GM19240 (cell line): ENCODE measurements at regions not wholly inside any gene's neighbourhood (a gene's known extent, or its start where the extent isn't known, plus 50 kb on each side); places are given as distances from the start of the nearest gene placed in this dataset.

ENCODE experiments used
- DNase-seq: peaks from one replicate; pipeline ENCODE4 v3.0.0; 2011; ENCODE audit warnings: low spot score; ENCODE audit not compliant: insufficient read length

- DNase-seq: no peak
Observed at GRCh38 chr16:82499302-82499701, 127.5 kb upstream of the CDH13 start.

DNA sequence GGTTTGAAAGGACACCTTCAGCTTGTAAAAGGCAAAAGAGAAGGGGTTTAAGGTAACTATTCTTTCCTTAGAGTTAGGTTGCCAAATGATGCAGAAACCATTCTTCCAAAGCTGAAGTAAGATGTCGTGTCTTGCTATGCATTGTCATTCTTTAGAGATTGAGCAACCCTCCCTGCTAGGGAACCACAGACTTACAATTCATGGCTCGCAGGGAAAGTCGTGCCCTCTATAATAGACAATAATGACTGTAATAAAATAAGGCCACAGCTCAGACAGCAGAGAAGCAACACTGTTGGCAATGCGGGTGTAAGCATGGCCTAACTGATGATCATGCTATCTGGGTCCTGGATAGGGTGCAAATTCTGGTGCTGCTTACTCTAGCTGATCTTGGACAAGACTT is 129.6 kb upstream of the CDH13 start:
- no peak for DNase-seq

DNA sequence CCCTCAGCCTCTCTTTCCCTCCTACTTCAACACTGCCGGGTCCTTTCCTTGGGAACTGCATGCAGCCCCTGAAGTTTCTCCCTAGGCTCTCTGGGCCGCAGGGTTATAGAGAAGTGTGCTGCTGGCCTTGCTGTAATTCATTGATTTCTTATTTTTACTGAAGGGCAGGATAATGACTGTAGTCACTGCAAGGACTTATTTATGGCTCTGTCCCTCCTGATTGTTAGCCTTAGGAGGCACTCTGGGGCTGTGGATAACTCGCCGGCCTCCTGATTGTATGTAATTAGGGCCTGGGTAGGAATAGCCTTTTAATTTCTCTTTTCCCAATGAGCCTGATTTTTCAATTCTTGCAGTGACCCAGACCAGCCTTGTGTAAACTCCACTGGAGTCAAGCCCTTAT is 138.3 kb upstream of the CDH13 start:
- no peak for DNase-seq

DNA sequence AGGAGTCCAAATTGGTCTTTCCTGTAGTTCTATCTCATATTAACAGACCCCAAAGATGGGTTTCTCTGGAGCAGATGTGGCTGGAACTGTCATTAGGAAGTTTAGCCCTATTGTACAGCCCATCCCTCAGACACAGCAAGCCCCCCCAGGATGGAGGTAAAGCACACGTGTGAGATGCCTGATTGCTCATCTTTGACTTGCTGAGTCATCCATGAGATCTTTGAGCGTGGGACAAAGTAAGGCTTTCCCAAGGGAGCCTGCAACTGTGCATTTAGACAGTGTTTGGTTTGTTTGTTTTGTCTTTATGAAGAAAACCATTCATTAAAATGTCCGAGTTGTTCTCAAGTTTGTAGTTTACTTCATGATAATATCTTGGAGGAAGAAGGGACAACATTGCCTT is 145.3 kb upstream of the CDH13 start:
- DNase-seq: no peak

DNA sequence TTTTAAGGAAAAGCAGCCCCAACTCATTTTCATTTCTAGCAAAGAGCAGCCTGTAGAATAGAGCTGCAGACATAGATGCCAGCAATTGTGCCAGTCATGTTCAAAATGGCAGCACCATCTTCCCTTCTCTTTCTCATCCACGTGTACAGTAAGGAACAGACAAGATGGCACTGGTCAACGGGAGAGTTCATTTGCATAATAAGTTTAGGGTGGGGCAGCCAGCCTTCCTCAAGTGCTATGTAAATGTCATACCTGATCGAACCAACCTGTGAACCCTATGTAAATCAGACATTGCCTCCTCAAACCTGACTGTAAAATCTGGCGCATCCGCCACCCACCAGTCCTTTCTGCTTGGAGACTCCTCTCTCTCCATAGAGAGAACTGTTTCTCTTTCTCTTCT is 150.0 kb upstream of the CDH13 start:
- no peak for DNase-seq

DNA sequence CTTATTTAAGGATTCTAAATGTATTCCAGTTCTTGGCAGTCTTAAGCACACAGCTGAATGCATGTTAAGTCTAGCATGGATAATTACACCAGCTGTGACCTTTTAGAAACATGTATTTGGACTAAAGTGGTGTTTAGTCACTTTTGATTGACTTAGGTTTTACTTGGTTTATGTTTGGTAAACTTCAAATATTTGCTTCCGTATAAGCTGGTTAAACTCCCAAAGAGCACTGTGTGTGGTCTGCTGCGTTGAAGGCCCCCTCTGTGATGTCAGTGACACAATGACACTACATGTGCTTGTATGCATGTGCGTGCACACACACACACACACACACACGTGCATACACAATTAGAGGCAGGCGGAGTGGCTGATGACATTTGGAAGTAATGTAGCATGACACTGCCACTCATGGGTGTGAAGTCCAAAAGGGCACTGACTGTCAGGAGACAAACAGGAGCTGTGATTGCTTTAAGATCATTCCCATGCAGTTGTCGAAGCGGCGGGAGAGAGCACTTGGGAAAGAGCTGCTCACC is 156.1 kb upstream of the CDH13 start:
- DNase-seq: no peak

GRCh38 chr16:82470016-82470415 is 156.8 kb upstream of the CDH13 start:
- DNase-seq: no peak

- DNase-seq: no peak
Observed at GRCh38 chr16:82464187-82464586, 162.6 kb upstream of the CDH13 start.

DNA sequence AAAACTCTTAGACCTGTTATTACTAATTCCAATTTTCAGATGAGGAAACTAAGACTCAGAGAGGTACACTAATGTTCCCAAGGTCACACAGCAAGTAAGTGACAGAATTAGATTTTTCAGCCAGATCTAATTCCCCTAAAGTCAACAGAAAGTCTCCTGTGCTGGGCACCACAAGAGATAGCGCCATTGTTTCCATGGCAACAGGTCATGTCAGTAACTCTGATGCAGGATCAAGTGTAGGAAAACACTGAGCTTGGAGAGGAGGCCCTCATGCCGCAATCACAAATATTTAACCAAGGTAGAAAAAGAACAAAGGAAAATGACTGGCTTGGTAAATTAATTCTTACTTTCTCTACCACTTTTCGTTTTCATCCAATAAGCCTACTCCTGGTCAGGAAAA is 166.0 kb upstream of the CDH13 start:
- DNase-seq: no peak

DNA sequence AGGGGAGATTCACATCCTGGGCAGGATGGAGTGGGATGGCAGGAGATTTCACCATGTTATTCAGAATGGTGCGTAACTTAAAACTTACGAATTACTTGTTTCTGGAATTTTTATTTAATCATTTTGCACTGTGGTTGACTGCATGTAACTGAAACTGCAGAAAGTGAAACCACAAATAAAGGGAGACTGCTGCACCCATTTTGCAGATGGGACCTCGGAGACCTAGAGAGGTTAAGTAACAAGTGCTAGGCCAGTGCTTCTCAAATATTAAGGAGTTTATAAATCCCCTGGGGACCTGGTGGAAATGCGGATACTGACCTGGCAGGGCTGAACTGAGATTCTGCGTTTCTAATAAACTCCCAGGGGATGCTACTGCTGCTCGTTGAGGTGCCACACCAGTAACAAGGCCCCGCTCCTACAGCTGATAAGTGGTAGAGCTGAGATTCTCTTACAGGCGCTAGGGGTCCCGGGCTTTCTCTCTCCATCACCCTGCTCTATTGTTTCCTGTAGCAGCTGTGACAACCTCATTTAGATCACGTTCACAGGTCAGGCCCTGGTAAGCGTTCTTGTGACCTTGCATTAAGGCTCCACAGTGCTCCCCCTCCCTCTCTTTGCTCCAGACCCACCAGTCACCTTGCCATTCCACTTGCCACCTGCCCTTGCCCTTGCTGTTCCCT is 167.1 kb upstream of the CDH13 start:
- DNase-seq: no peak

DNA sequence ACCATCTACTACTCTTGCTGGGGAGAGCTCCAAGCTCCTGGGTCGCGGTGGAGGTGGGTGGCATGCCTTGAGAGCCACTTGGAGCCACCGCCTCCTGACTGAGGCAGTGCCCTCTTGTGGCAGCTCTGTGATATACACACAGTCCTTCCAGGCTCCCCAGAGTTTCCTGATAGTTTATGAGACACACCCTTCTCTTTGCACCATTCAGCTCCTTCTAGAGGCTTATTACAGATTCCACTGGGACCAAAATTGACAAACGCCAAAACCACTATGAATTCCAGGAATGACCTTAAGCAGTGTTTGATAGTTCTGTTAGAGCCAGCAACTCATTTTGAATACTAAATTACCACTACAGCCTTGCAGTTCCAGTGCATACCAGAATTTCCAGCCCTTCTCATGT is 170.1 kb upstream of the CDH13 start:
- DNase-seq: peak; percentile 45

DNA sequence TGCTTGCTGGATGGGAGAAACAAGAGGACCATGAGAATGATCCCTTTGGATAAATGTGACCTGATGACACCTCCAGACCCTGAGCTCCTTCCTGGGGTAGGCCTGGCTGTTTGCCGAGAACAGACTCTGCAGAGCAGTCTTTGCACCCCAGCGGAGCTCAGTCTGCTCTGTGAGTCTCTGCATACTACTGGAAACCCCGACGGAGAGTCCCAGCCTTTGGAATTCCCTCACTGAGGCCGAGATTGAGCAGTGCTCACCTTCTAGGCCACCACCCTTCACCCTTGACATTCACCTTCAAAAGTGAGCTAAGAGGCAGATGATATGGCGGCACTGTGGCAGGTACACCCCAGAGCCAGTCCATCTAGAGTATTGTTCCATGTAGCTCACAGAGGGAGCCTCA is 172.2 kb upstream of the CDH13 start:
- DNase-seq: no peak

- DNase-seq: no peak
Observed at GRCh38 chr16:82454152-82454551, 172.6 kb upstream of the CDH13 start.

GRCh38 chr16:82452004-82452756 is 174.6 kb upstream of the CDH13 start:
- no peak for DNase-seq

GRCh38 chr16:82451449-82451848 is 175.3 kb upstream of the CDH13 start:
- DNase-seq: no peak

DNA sequence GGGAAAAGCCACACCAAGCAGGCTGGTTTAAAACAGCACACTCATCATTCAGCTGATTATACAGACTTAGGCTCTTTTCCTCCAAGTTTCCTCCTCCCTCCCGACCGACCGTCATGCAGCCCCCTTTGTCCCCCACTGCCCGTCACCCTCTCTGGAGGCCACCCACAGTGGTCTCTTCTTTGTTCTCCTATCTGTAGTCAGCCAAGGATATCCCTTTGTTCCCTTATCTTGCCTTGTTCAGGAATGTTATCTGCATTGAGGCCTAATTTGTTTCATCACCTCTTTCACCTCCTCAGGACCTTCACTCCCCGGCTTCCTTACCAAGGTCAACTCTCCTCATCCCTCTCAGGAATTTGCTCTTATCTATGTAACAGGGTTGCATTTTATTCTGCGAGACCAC is 186.4 kb upstream of the CDH13 start:
- no peak for DNase-seq

DNA sequence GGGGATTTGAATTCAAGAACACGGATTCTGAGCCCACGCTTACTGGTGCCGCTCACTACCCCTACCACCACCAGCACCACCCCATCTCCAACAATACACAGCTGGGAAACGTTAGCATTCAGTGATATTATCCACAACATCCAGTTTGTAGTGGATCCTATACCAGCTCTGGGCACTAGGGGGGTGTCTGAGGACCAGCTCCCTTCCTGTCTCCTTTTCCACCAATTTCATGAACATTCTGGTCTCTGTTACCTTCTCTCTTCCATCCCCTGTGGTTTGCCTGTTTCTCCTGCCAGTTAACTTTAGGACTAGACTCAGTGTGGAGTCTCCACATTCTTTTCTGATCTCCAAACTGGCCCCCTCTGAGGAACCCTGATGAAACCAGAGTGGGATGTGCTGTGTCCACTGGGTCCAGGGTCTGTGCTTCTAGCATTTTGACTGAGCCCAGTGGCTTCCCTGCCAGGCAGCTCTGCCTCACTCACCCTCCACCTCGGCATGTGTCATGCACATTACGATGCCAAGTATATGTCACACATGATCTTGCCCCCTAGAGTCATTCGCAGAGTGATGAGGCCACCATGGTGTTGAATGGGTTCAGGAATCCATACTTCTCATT is 187.0 kb upstream of the CDH13 start:
- no peak for DNase-seq

- no peak for DNase-seq
Observed at GRCh38 chr16:82433042-82433441, 193.7 kb upstream of the CDH13 start.

- no peak for DNase-seq
Observed at GRCh38 chr16:82432261-82432660, 194.5 kb upstream of the CDH13 start.

GRCh38 chr16:82425661-82426060 is 201.1 kb upstream of the CDH13 start:
- no peak for DNase-seq

- DNase-seq: no peak
Observed at GRCh38 chr16:82421851-82422250, 204.9 kb upstream of the CDH13 start.

DNA sequence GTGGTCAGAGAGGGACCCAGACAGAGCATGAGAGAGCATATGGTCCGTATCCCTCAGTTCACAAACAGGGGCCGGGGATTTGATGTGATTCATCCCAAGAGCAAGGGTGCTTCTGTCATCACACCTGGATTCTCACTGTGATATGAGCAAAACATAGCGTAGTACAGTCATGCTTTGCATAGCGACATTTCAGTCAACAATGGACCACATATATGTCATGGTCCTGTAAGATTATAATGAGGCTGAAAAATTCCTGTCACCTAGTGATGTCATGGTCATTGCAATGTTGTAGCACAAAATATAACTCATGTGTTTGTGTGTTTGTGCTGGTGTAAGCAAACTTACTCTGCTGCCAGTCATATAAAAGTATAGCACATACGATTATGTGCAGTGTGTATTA is 207.4 kb upstream of the CDH13 start:
- DNase-seq: no peak

DNA sequence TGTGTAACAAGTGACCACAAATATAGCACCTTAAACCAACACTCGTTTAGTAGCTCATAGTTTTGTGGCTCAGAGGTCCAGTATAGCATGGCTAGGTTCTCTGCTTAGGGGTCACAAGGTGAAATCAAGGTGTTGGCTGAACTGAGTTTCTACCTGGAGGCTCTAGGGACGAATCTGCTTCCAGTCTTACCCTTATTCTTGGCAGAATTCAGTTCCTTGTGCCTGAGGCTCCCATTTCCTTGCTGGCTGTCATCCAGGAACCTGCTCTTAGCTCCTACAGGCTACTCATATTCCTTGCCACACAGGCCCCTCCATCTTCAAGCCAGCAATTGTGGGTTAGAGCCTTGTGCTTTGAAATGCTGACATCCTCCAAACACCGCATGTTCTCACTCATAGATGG is 212.3 kb upstream of the CDH13 start:
- no peak for DNase-seq
